ENCODE measurements at regions not wholly inside any gene's neighbourhood (a gene's known extent, or its start where the extent isn't known, plus 50 kb on each side); places are given as distances from the start of the nearest gene placed in this dataset.

GRCh38 chr10:90579602-90580242 is 278.1 kb downstream of the HTR7 start:
- TF ChIP-seq CTCF (IDR thresholded peaks at IDR 0.05; ENCODE audit: insufficient read depth, low read length, poor library complexity, severe bottlenecking), result no peak
- no peak for DNase-seq (ENCODE audit: extremely low read depth, insufficient read length)
- no peak overlapping the region for H3K4me3 ChIP-seq (replicated peaks; ENCODE audit: low read depth, low read length)
- no peaks in the 10 kb centered on the region for H3K36me3 ChIP-seq (ENCODE audit: control insufficient read depth, insufficient read depth, low read length)
- no peaks in the 10 kb centered on the region for H3K27me3 ChIP-seq (replicated peaks; ENCODE audit: control insufficient read depth, insufficient read depth, low read length)

GRCh38 chr10:90583416-90583815 is 274.4 kb downstream of the HTR7 start:
- Histone ChIP-seq H3K36me3 (ENCODE audit: control insufficient read depth, insufficient read depth, low read length) (no peaks in the 10 kb centered on the region), H3K27me3 (replicated peaks; ENCODE audit: control insufficient read depth, insufficient read depth, low read length) (no peaks in the 10 kb centered on the region; the same call in 1 of the 2 replicates), H3K4me3 (replicated peaks; ENCODE audit: low read depth, low read length) (no peak overlapping the region)
- DNase-seq (ENCODE audit: extremely low read depth, insufficient read length), result no peak
- no peak for TF ChIP-seq CTCF (IDR thresholded peaks at IDR 0.05; ENCODE audit: insufficient read depth, low read length, poor library complexity, severe bottlenecking)

GRCh38 chr10:90587081-90587491 is 270.8 kb downstream of the HTR7 start:
- H3K27me3 ChIP-seq (replicated peaks; ENCODE audit: control insufficient read depth, insufficient read depth, low read length), result no peaks in the 10 kb centered on the region; the same call in 1 of the 2 replicates
- no peaks in the 10 kb centered on the region for H3K36me3 ChIP-seq (ENCODE audit: control insufficient read depth, insufficient read depth, low read length)
- H3K4me3 ChIP-seq (replicated peaks; ENCODE audit: low read depth, low read length), result no peak overlapping the region
- no peak for DNase-seq (ENCODE audit: extremely low read depth, insufficient read length)
- TF ChIP-seq CTCF (IDR thresholded peaks at IDR 0.05; ENCODE audit: insufficient read depth, low read length, poor library complexity, severe bottlenecking), result no peak

- TF ChIP-seq CTCF (IDR thresholded peaks at IDR 0.05; ENCODE audit: insufficient read depth, low read length, poor library complexity, severe bottlenecking), result no peak
- DNase-seq (ENCODE audit: extremely low read depth, insufficient read length), result no peak
These were observed 270.3 kb downstream of the HTR7 start for GRCh38 chr10:90587561-90587960.

GRCh38 chr10:90588222-90588621 is 269.6 kb downstream of the HTR7 start:
- no peak for DNase-seq (ENCODE audit: extremely low read depth, insufficient read length)

More at GRCh38 chr10:90587561-90587960, 270.3 kb downstream of the HTR7 start:
- Histone ChIP-seq H3K36me3 (ENCODE audit: control insufficient read depth, insufficient read depth, low read length) (no peaks in the 10 kb centered on the region), H3K27me3 (replicated peaks; ENCODE audit: control insufficient read depth, insufficient read depth, low read length) (no peaks in the 10 kb centered on the region; the same call in 1 of the 2 replicates), H3K4me3 (replicated peaks; ENCODE audit: low read depth, low read length) (no peak overlapping the region)

More at GRCh38 chr10:90588222-90588621, 269.6 kb downstream of the HTR7 start:
- H3K4me3 ChIP-seq (replicated peaks; ENCODE audit: low read depth, low read length), result no peak overlapping the region
- H3K36me3 ChIP-seq (ENCODE audit: control insufficient read depth, insufficient read depth, low read length), result no peaks in the 10 kb centered on the region
- no peaks in the 10 kb centered on the region; the same call in 1 of the 2 replicates for H3K27me3 ChIP-seq (replicated peaks; ENCODE audit: control insufficient read depth, insufficient read depth, low read length)
- no peak for TF ChIP-seq CTCF (IDR thresholded peaks at IDR 0.05; ENCODE audit: insufficient read depth, low read length, poor library complexity, severe bottlenecking)
